GM03348 (cell line): ENCODE measurements at regions not wholly inside any gene's neighbourhood (a gene's known extent, or its start where the extent isn't known, plus 50 kb on each side); places are given as distances from the start of the nearest gene placed in this dataset.

Experiments used
- DNase-seq: peaks from one replicate; pipeline ENCODE4 v3.0.0; 2012; ENCODE audit warnings: low spot score

- no peak for DNase-seq
Measured at GRCh38 chr12:43117226-43117930, 434.6 kb downstream of the ADAMTS20 start.

GRCh38 chr12:43115441-43116160 lies 436.4 kb downstream of the ADAMTS20 start:
- no peak for DNase-seq

- DNase-seq = no peak
Measured at GRCh38 chr12:43114316-43114715, 437.7 kb downstream of the ADAMTS20 start.

- no peak for DNase-seq
Measured at GRCh38 chr12:43113616-43114015, 438.4 kb downstream of the ADAMTS20 start.

- DNase-seq = peak; percentile 40
Measured at GRCh38 chr12:43113135-43113534, 438.9 kb downstream of the ADAMTS20 start.

- peak; percentile 4 for DNase-seq
Measured at GRCh38 chr12:43112101-43112920, 439.7 kb downstream of the ADAMTS20 start.

- DNase-seq = no peak
Measured at GRCh38 chr12:43111608-43112007, 440.4 kb downstream of the ADAMTS20 start.

GRCh38 chr12:43109631-43110345 lies 442.2 kb downstream of the ADAMTS20 start:
- no peak for DNase-seq

- DNase-seq = no peak
Measured at GRCh38 chr12:43108656-43109055, 443.3 kb downstream of the ADAMTS20 start.

- DNase-seq = no peak
Measured at GRCh38 chr12:43107026-43107775, 444.8 kb downstream of the ADAMTS20 start.

- no peak for DNase-seq
Measured at GRCh38 chr12:43106355-43106754, 445.6 kb downstream of the ADAMTS20 start.

GRCh38 chr12:43105426-43105981 lies 446.5 kb downstream of the ADAMTS20 start:
- DNase-seq = no peak

- no peak for DNase-seq
Measured at GRCh38 chr12:43104494-43104893, 447.5 kb downstream of the ADAMTS20 start.

GRCh38 chr12:43103866-43104265 lies 448.1 kb downstream of the ADAMTS20 start:
- no peak for DNase-seq

- DNase-seq = no peak
Measured at GRCh38 chr12:43102546-43103264, 449.3 kb downstream of the ADAMTS20 start.

- no peak for DNase-seq
Measured at GRCh38 chr12:43100231-43100630, 451.8 kb downstream of the ADAMTS20 start.

- no peak for DNase-seq
Measured at GRCh38 chr12:43099691-43100163, 452.3 kb downstream of the ADAMTS20 start.

- DNase-seq = no peak
Measured at GRCh38 chr12:43098766-43099550, 453.0 kb downstream of the ADAMTS20 start.

- DNase-seq = no peak
Measured at GRCh38 chr12:43098071-43098470, 453.9 kb downstream of the ADAMTS20 start.
